HG02610 (cell line): ENCODE measurements at regions not wholly inside any gene's neighbourhood (a gene's known extent, or its start where the extent isn't known, plus 50 kb on each side); places are given as distances from the start of the nearest gene placed in this dataset.
A peak's percentile ranks its signal among the peaks of the same experiment; 100 is the strongest.
"Not testable (repeated sequence)": the region's sequence is repeated elsewhere in the genome, so short reads cannot be mapped to it uniquely, and the experiment has no call there.

Source experiments
- ATAC-seq: cut with Tn5 transposase; IDR thresholded peaks from one replicate; pipeline ENCODE4 v1.9.1; 2021; ENCODE audit warnings: mild to moderate bottlenecking, moderate library complexity; ENCODE audit not compliant: unreplicated experiment

- ATAC-seq: no peak
These were observed 133.4 kb upstream of the NR3C2 start for GRCh38 chr4:148575577-148575976.

GRCh38 chr4:148574911-148575310 is 132.7 kb upstream of the NR3C2 start:
- no peak for ATAC-seq

GRCh38 chr4:148574502-148574901 is 132.3 kb upstream of the NR3C2 start:
- no peak for ATAC-seq

DNA sequence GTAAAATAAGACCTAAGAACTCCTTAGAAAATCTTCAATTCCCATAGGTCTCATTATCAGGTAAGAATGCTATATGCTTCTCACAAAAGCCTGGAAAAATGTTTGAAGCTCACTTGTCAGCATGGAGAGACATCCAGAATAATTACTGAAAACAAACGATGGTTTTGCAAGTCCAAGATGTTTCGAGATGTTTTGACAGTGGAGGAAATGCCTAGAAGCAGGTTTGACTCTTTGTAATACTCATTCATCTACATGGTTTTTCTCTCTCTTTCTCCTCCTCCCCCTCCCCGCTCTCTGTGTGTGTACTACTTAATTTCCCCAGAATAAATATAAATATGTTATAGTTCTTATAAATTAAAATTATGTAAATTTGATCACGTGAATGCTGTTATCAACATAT is 131.9 kb upstream of the NR3C2 start:
- no peak for ATAC-seq

- no peak for ATAC-seq
These were observed 131.1 kb upstream of the NR3C2 start for GRCh38 chr4:148573296-148573695.

GRCh38 chr4:148565801-148566200 is 123.6 kb upstream of the NR3C2 start:
- no peak for ATAC-seq

- no peak for ATAC-seq
These were observed 121.5 kb upstream of the NR3C2 start for GRCh38 chr4:148563684-148564083.

DNA sequence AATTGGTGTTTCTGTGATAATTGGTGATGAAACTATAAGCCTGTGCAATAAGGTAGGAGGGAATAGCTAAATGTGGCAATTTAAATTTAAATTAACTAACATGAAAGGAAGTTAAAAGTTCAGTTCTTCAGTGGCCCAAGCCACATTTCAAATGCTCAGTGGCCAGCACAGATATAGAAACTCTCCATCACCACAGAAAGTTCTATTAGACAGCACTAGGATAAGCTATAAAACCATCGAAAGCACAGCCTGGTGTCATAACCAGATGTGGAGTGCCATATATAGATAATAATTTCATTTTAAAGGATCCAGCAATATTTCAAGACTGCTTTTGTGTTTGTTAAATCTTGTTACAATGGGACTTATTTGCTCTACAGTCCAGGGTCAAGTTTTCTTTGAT is 119.3 kb upstream of the NR3C2 start:
- ATAC-seq: no peak

DNA sequence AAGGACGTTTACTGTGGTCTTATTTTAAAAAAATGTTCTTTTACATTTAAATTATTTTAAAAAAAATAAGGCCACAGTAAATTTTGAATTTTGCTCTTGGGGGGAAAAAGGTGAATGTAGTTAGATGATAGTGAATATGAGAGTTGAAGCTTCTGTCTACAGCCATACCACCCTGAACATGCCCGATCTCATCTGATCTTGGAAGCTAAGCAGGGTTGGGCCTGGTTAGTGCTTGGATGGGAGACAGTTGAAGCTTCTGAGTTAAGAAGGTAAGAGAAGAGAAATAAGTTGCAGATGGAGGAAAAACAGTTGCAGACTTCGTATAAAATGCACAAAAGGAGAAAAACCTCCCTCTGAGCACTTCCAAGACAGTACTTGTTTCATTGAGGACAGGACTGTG is 115.6 kb upstream of the NR3C2 start:
- no peak for ATAC-seq

DNA sequence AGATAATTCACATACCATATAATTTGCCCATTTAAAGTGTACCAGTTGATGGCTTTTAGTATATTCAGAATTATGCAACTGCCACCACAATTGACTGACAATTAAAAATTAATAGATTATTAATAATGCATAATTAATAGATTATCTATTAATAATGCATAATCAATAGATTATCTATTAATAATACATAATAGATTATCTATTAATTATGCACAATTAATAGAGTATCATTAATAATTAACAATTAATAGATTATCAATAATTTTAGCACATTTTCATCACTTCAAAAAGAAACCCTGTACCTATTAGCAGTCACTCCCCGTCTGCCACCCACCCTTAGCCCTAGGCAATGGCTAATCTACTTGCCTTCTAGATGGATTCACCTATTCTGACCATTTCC is 108.6 kb upstream of the NR3C2 start:
- ATAC-seq: no peak

DNA sequence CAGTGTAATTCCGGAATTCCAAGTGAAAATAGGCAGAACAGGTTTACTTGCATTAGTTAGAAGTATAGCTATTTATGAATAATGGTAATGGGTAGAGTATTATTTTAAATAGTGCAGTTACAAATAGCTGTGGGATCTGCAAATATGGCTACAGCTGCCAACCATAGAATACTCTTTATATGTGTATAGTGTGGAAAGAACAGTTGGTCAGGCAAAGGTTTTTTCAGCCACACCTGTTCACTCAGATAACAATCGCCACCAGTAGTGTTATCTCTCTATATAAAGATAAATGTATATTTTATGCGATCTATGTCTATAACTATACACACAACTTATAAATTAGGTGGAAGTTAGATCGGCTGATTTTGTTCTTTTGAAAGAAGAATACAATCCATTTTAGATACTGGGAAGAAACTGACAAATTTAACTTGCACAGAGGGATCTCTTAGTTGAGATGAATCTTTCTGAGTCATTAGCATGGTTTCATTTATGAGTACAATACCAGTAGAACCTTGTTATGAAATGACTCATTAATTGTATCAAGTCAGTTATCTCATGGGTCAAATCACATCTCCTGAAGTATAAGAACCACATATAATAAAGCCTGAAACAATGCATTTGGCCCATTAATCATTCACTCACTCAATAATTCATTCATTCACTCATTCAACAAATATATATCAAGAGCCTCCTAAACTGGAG is 100.9 kb upstream of the NR3C2 start:
- peak; percentile 56 for ATAC-seq

DNA sequence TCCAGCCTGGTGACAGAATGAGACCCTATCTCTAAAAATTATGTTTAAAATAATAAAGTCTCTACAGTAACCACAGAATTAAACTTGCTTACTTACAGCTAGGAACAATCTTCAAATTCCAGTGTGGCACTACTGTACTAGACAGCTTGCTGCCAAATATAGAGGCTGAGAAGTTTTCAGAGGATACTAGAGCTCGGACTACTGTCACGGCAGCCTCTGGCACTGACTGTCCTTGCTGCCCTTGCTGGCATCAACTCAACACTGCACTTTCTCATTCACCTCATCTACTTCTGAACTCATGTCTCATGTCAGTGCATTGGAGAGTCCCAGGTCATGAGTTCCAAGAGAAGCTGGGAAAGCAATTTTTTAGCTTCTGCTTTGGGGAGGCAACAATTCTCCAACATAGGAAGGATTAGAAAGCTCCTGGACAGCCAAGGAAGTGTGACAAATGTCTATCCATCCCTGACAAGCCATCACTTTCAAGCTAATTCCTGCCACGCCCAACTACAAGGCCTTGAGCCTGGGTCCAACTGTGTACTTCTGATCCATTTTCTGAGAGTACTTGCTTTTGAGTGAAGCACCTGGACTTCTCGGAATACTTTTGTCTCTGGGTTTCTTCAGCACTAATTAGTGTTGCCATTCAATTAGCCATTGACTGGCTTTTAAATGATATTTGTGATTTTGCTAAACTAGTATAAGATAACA is 98.6 kb upstream of the NR3C2 start:
- ATAC-seq: no peak

DNA sequence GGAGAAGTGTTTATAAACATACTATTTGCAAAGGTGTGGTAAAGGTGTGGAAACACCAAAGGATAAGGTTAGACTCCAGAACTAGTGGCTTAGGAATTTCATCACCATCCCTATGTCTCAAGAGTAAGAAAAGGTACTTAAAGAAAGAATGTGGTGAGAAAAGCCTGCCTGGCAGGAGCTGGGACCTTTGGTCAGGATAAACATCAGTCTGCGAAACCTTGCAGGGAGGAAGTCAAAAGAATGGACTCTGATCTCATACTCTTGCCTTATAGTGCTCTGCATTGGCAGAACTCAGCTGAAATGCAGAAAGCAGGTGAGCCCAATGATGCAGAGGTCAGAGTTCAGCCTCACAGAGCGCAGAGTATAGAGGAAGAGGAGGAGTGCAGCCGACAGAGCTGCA is 97.2 kb upstream of the NR3C2 start:
- ATAC-seq: no peak

- not testable (repeated sequence) for ATAC-seq
These were observed 91.6 kb upstream of the NR3C2 start for GRCh38 chr4:148533851-148534250.

- no peak for ATAC-seq
These were observed 87.9 kb upstream of the NR3C2 start for GRCh38 chr4:148530114-148530513.

DNA sequence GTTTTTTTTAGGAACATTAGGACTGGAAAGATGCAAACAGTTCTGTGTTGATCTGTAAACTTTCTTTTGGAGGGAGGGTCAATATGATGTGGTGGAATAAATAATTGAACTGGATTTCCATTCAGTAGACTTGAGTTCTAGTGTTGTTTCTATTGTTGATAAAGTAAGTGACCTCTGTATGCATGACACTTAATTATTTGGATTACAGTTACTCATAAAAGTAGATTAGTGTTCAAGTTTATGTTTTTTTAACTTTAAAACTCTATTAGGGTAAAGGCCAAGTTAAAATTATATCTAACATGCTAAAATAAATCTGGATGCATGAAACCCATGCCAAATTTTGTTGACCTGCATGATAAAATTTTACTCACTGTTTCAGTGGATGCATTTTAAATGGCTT is 85.4 kb upstream of the NR3C2 start:
- no peak for ATAC-seq

DNA sequence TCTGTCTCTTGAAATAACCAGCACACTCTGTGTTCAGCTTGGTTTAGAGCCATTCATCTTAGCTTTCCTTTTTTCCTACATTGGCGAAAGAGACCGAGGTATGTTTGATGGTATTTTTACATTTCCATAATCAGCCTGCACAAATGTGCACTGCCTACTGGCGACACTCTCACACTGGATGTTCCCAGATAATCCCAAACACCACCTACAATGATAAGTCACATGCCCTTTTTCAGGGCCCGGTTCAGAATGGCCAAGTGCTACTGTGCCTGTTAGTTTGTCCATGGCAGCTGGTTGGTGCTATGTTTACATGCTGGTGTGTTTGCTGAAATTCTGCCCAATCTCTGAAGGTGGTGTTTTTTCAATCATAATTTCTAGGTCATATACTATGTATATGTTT is 80.8 kb upstream of the NR3C2 start:
- ATAC-seq: no peak

GRCh38 chr4:148515248-148515647 is 73.0 kb upstream of the NR3C2 start:
- ATAC-seq: no peak

GRCh38 chr4:148514581-148514980 is 72.4 kb upstream of the NR3C2 start:
- ATAC-seq: no peak

GRCh38 chr4:148514041-148514440 is 71.8 kb upstream of the NR3C2 start:
- ATAC-seq: no peak

DNA sequence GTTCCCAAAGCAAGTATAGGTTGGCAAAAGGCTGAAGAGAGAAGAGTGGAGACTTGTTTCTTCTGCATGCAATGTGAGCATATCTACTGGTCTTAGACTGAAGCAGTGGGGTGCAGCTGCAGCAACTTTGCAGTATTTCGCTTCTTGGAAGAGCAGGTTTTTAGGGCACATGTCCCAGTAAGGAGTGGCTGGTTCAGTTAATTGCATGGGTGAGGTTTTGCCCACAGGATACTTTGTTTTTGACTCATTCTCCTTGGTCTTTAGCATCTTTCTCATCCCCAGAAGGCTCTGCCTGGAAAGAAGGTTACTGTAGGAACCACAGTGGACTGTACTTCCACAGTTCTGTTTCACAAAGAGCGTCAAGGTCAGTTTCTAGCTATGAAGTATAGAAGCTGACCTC is 68.0 kb upstream of the NR3C2 start:
- ATAC-seq: no peak

GRCh38 chr4:148503681-148504080 is 61.5 kb upstream of the NR3C2 start:
- ATAC-seq: no peak

- ATAC-seq: no peak
These were observed 55.0 kb upstream of the NR3C2 start for GRCh38 chr4:148497258-148497657.
